SU-DHL-6 (cell line): ENCODE measurements at regions not wholly inside any gene's neighbourhood (a gene's known extent, or its start where the extent isn't known, plus 50 kb on each side); places are given as distances from the start of the nearest gene placed in this dataset.

Experiments used
- CTCF ChIP-seq: fragments of 200-600 bp; sonication (generic); IDR thresholded peaks from one replicate; pipeline ENCODE4 v1.5.1; 2017; ENCODE audit warnings: antibody characterized with exemption, mild to moderate bottlenecking, low read length, moderate library complexity; ENCODE audit not compliant: insufficient read depth, poor library complexity, severe bottlenecking
- EZH2phosphoT487 ChIP-seq: fragments of 200-600 bp; sonication (generic), shearing (Covaris generic); conservative IDR thresholded peaks from 2 replicates; pipeline ENCODE4 v1.6.1; 2018; ENCODE audit warnings: mild to moderate bottlenecking, antibody characterized with exemption, low read length, moderate library complexity, mixed read lengths

- no peak for TF ChIP-seq CTCF
- TF ChIP-seq EZH2phosphoT487: no peak
These were observed 590.2 kb downstream of the EPHA4 start for GRCh38 chr2:220981926-220982325.
